HG02840 (cell line): ENCODE measurements at regions not wholly inside any gene's neighbourhood (a gene's known extent, or its start where the extent isn't known, plus 50 kb on each side); places are given as distances from the start of the nearest gene placed in this dataset.
"Not testable (repeated sequence)": the region's sequence is repeated elsewhere in the genome, so short reads cannot be mapped to it uniquely, and the experiment has no call there.

Experiments used
- ATAC-seq: cut with Tn5 transposase; IDR thresholded peaks from one replicate; pipeline ENCODE4 v1.9.1; 2021; ENCODE audit warnings: mild to moderate bottlenecking, moderate library complexity, moderate number of reproducible peaks; ENCODE audit not compliant: unreplicated experiment, low FRiP score

- ATAC-seq, result no peak
Measured at GRCh38 chr11:96755752-96756151, 365.9 kb downstream of the JRKL start.

GRCh38 chr11:96758957-96759356, 369.1 kb downstream of the JRKL start:
- ATAC-seq, result no peak

GRCh38 chr11:96760306-96760705, 370.5 kb downstream of the JRKL start:
- no peak for ATAC-seq

- ATAC-seq, result no peak
Measured at GRCh38 chr11:96760815-96761214, 371.0 kb downstream of the JRKL start.

- ATAC-seq, result no peak
Measured at GRCh38 chr11:96761451-96761850, 371.6 kb downstream of the JRKL start.

- no peak for ATAC-seq
Measured at GRCh38 chr11:96763244-96763643, 373.4 kb downstream of the JRKL start.

- ATAC-seq, result no peak
Measured at GRCh38 chr11:96778272-96778671, 388.5 kb downstream of the JRKL start.

GRCh38 chr11:96779030-96779429, 389.2 kb downstream of the JRKL start:
- ATAC-seq, result no peak

- no peak for ATAC-seq
Measured at GRCh38 chr11:96781082-96781481, 391.3 kb downstream of the JRKL start.

GRCh38 chr11:96782632-96783031, 392.8 kb downstream of the JRKL start:
- no peak for ATAC-seq

GRCh38 chr11:96783311-96783710, 393.5 kb downstream of the JRKL start:
- no peak for ATAC-seq

- ATAC-seq, result no peak
Measured at GRCh38 chr11:96785073-96785472, 395.3 kb downstream of the JRKL start.

- no peak for ATAC-seq
Measured at GRCh38 chr11:96794152-96794551, 404.3 kb downstream of the JRKL start.

- no peak for ATAC-seq
Measured at GRCh38 chr11:96798445-96798844, 408.6 kb downstream of the JRKL start.

- ATAC-seq, result no peak
Measured at GRCh38 chr11:96815236-96815635, 425.4 kb downstream of the JRKL start.

GRCh38 chr11:96817482-96818399, 427.9 kb downstream of the JRKL start:
- no peak for ATAC-seq

- ATAC-seq, result no peak
Measured at GRCh38 chr11:96827164-96827563, 437.4 kb downstream of the JRKL start.

- no peak for ATAC-seq
Measured at GRCh38 chr11:96841792-96842191, 452.0 kb downstream of the JRKL start.

- no peak for ATAC-seq
Measured at GRCh38 chr11:96842731-96843130, 452.9 kb downstream of the JRKL start.

GRCh38 chr11:96854425-96854824, 464.6 kb downstream of the JRKL start:
- no peak for ATAC-seq

- ATAC-seq, result not testable (repeated sequence)
Measured at GRCh38 chr11:96861722-96862121, 471.9 kb downstream of the JRKL start.

- no peak for ATAC-seq
Measured at GRCh38 chr11:96863520-96863919, 473.7 kb downstream of the JRKL start.
